ENCODE measurements at regions not wholly inside any gene's neighbourhood (a gene's known extent, or its start where the extent isn't known, plus 50 kb on each side); places are given as distances from the start of the nearest gene placed in this dataset.
"Not testable (repeated sequence)": the region's sequence is repeated elsewhere in the genome, so short reads cannot be mapped to it uniquely, and the experiment has no call there.

DNA sequence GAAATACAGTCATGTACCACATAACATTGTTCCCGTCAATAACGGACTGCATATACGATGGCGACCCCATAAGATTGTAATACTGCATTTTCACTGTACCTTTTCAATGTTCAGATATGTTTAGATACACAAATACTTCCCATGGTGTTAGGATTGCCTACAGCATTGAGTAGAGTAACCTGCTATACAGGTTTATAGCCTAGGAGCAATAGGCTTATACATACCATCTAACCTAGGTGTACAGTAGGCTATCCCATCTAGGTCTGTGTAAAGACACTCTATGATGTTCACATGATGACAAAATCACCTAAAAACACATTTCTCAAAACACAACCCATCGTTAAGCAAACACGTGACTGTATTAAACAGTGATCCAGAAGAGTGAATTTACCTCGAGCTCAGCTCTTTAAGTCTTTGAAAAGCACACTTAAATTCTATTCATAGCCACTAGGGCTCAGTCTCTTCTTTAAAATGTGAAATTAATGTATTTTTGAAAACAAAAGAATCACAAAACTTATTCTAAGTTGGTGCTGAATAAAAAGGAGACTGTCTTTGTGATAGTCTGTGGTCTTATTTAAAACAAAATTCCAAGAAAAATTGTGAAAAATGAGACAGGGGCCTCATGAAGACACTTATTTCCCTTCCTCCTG, 239.1 kb upstream of the ARID2 start:
- no peak for DNase-seq (ENCODE audit: low read depth, low spot score)

DNA sequence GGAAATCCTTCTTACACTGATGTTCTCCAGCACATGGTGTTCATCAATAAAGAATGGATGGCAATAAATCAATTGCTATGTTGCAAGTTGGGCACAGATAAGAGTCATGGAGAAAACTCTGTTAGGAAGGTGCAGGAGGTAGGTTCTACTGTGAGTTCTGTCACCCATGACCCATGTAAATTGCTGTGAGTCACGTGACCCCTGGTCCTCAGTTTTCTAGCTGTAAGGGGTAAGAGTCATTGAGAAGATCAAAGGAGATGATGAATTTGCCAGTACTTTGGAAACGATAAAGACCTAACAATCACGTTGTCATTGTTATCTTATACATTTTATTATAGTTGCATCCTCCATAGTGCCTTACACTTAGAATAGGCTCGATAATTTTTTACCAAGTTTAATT, 235.2 kb upstream of the ARID2 start:
- no peak for DNase-seq (ENCODE audit: low read depth, low spot score)

DNA sequence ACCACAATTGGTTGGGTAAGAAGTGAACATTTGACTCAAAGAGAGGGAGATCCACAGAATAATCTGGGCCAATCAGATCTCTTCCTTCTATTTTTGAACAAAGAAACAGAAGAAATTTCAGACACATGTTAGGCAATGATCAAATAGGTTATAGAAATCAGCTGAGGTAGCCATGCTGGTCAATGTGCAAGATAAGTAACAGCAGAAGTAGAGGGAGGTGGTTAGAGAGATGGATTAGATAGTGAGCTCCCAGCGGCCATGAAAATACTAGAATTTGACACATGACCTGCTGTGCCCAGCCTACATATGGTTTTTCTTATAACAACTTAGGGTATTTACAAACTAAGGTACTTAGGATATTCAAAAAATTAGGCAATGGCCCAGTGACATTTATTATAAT, 230.9 kb upstream of the ARID2 start:
- no peak for DNase-seq (ENCODE audit: low read depth, low spot score)

DNA sequence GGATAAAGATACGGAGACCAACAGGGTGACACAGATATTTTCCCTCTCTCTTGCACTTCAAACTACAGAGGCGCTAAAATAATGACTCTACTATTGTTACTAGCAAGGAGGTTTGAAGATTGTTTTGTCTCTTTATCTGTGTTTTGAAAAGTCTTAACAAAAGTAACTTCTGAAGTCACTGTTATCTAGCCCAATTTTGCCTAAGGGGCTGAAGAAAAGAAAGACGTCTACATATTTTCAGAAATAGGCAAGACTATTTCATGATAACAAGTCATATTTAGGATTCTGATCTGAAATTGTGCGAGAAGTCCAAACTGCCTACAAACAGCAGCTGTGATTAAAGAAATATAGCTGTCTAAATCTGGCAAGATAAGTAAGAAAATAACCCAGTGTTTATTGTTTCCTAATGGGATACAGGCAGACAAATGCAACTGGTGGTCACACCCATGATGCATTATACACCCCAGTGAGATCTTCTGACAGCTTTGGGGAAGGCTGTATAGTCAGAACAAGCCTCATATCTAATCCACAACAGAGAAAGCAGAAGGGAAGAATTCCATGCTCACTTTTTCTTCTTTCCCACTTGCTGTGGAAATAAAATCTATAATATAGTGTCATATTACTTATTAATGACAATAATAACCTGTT, 226.9 kb upstream of the ARID2 start:
- DNase-seq (ENCODE audit: low read depth, low spot score) = no peak

DNA sequence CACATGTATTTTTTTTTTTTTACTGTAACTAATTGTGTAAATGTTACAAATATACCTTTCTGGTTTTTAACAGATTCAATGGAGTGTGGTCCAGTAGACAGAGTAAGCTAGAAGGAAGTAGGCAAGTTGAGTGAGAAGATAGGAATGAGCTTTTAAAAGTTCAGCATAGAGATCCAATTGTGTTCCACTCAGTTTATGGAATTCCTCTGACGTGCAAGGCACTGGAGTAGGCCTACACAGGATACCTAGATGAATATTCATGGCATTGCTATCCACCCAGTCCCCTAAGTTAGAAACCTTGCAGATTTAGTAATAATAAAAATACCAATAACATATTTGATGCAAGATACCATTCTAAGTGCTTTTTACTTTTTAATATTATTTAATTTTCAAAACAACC, 225.6 kb upstream of the ARID2 start:
- DNase-seq (ENCODE audit: low read depth, low spot score) = no peak

DNA sequence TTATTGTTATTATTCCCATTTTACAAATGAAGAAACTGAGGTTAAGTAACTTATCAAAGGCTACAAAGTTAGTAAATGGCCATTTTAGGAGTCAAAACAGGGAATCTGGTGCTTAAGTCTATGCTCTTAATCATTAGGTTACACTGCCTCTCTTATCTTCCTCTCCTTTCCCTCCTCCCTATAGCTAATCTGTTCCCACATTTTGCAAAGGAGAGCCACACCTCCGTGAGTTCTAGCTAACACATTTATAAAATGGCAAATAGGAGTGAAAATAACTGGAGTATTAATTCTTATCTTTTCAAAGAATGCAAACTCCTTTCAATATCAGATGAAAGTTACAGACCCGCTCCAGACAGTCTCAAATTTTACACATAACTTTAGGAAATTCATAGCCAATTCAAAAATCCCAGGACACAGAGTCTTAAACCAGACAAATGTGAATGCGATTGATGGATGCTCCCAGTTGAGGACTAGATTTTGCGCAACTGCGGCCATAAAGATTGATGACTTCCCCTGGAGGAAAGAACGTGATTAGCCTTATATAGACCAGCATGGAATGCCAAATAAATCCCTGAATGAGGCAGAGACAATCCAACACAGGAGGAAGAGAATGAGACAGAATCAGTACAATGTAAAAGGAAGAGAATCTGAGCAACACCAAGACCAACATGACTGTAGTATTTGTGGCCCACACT, 225.0 kb upstream of the ARID2 start:
- DNase-seq (ENCODE audit: low read depth, low spot score) = no peak

DNA sequence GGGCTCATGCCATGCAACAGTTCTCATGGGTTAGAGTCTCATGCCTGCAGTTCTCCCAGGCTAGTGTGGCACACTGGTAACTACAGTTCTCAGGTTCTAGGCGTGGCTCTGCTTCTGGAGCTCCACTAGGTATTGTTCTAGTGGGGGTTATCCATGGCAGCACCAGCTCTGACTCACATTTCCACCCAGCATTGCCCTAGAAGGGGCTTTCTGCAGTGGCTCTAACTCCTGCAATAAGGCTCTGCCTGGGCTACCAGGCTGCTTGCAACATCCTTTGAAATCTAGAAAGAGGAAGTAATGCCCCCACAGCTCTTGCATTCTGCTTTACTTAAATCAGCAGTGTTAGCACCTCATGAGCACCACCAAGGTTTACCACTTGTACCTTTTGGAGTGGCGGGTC, 220.3 kb upstream of the ARID2 start:
- no peak for DNase-seq (ENCODE audit: low read depth, low spot score)

DNA sequence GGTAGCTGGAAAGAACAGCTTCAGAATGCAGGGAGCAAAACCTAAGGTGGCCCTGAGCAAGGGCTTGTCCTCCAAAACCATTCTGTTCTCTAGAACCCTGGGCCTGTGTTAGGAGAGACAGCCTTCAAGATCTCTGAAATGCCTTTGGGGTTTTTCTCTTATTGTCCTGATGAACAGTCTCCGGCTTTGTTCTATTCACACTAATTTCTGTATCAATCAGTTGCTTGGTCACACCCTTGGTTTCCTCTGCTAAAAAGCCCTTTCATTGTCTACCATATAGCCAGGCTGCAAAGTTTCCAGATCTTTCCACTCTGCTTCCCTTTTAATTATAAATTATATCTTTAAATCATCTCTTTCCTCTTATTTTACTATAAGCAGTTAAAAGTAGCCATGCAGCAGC, 219.9 kb upstream of the ARID2 start:
- no peak for DNase-seq (ENCODE audit: low read depth, low spot score)

DNA sequence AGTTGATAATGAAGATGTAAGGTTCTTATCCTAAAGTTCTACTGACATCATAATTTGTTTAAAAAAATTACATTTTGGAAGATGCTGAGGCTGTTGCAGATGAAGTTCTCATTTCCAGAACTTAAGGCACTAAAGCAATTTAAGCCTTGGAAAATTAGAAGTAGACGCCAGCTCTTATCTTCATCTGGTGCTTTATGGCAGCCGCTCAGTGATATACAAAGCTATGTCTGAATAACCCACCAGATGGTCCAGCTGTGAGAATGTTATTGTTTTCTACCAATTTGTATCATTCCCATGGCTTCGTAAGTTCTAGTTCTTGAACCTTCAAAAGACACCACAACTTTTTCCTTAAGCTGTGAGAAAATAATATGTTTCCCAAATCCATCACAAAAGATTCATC, 212.1 kb upstream of the ARID2 start:
- no peak for DNase-seq (ENCODE audit: low read depth, low spot score)

DNA sequence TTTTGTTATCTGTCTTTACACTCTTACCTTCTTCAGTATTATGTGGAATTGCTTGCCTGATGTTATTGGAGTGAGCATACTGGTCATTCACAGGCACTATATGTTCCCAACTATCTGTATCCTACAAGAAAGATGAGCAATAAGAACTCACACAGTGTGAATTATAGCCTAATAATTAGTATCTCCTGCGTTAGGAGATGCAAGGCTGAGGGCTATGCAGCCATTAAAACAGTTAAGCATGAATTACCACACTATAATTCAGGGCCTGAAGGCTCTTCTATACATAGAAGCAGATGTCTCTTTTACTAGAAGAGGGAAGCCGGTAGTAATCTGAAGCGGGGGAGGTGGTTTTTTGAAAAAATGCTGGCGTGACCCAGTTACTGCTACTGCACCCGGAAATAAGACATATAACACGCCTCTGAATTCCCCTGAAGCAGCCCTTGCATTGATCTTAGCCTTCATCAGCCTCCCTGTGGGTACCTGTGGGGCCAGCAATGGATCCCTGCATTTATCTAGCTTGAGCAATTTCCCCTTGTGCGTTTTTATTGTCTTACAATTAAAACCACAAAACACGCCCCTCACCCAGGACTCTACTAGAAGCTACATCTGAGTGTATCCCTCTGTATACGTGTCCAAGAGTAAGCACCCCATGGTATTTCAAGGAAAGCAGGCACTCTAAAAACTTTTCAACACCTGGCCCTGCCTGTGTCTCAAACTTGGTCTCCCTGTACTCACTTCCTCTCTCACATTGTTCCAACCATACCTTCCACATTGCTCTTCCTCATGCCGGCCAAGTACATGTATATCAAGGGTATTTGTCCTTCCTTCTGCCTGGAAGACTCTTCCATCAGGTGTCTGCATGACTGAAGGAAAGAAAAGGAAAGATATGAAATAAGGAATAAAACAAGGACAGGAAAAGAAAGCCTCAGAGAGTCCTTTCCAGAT, 210.9 kb upstream of the ARID2 start:
- peak; percentile 5 for DNase-seq (ENCODE audit: low read depth, low spot score)

DNA sequence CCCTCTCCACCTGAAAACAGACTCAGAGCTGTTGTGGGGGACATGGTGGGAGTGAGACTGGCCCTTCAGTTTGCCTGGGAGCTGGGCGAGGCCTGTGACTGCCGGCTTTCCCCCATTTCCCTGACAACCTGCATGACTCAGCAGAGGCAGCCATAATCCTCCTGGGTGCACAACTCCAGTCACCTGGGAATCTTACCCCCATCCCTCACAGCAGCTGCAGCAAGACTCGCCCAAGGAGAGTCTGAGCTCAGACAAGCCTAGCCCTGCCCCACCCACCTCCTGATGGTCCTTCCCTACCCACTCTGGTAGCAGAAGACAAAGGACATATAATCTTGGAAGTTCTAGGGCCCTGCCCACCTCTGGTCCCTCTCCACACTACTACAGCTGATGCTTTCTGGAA, 207.3 kb upstream of the ARID2 start:
- DNase-seq (ENCODE audit: low read depth, low spot score) = no peak

DNA sequence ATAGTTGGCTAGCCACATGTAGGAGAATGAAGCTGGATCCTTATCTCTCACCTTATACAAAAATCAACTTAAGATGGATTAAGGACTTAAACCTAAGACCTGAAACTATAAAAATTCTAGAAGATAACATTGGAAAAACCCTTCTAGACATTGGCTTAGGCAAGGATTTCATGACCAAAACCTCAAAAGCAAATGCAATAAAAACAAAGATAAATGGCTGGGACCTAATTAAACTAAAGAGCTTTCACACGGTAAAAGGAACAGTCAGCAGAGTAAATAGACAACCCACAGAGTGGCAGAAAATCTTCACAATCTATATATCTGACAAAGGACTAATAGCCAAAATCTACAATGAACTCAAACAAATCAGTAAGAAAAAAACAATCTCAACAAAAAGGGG, 202.7 kb upstream of the ARID2 start:
- DNase-seq (ENCODE audit: low read depth, low spot score) = not testable (repeated sequence)

DNA sequence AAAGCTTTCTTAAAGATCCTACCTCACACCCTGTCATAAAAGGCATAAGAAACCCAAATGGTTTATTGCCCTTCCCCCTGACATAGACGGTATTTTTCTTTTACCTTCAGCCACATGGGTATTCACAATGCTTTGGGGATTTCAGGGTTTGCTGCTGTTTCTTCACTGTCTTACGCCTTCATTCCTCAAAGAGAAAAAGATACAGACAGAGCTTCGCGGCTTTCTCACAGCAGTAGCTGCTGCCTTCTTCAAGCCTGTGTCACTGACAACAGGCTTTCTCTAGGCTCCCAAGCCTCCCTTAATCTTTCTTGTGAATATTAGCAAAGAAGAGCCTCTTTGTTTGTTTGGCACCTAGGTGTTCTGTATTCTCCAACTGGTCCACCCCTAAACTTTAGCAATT, 197.4 kb upstream of the ARID2 start:
- DNase-seq (ENCODE audit: low read depth, low spot score) = no peak

DNA sequence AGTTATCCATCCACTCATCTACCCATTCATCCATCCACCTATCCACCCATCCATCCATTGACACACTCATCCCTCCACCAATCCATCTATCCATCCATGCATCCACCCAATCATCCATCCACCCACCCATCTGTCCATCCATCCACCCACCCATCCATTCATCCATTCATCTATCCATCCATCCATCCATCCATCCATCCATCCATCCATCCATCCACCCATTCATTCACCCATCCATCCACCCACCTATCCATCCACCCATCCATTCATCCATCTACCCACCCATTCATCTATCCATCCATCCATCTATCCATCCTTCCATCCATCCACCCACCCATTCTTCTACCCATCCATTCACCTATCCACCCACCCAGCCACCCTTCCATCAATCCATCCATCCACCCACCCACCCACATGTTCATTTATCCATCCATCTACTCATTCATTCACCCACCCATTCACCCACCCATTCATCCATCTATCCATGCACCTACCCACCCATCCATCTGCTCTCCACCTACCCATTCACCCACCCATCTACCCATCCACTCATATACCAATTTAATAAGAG, 193.8 kb upstream of the ARID2 start:
- DNase-seq (ENCODE audit: low read depth, low spot score) = no peak

DNA sequence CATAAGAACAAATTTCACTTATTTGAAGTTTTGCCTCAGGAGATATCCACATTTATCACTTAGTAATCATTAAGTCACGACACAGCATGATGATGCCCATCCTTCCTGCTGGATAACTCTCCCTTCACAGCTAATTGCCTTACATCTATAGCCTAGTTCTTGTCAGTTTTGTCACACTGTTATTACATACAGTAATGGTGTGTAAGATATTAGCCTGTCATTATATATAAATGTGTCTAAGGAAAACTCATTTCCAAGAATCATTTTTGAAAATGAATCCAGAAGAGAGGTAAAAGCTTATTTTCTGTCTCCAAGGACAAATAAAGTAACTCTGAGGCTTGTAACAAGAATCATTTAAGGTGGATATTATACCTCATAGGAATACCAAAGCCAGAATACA, 193.2 kb upstream of the ARID2 start:
- DNase-seq (ENCODE audit: low read depth, low spot score) = no peak

DNA sequence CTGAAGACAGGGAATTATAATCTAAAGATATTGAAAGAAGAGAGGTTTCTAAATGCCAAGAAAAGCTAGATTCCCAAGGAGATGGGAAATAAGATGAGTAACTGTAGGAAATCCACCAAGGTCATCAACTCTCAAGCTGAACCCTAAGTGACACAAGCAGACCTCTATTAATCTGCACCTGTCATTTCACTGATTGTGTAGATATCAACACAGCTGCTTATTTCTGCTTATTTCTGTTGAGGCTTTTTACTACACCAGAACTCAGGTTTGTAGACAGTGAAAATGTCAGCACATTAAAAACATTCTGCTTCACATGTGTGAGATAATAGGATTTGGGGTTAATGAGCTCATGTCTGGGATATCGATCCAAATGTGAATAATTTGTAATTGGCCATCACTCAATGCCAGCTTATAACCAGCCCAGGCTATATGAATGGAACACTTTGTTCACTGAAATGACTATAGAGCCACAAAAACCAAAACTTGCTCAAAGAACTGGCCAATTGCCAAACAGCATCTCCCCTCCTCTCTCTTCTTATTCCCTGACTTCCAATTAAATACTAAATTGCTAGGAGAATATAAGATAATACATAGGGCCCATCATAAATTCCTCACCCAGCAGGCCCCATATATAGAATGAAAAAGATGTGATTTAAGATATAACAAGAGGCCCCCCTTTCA, 188.7 kb upstream of the ARID2 start:
- DNase-seq (ENCODE audit: low read depth, low spot score) = no peak

DNA sequence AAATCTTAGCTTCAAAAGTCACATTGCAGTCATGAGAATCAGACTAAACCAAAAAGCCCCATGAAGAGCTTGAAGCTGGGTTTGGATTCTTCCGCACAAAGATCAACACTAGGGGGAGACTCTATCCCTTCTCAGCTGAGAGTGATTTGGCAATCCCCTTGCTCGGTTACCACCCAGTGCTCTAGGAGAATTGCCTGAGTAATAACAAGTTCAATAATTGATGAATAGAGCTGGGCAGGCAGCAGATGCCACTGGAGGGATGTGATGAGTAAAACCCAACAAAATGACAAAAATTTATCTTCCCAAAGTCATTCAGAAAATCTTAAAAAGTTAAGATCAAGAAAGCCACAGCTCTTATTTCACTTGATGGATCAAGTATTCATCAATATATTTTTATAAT, 185.6 kb upstream of the ARID2 start:
- DNase-seq (ENCODE audit: low read depth, low spot score) = peak; percentile 16

DNA sequence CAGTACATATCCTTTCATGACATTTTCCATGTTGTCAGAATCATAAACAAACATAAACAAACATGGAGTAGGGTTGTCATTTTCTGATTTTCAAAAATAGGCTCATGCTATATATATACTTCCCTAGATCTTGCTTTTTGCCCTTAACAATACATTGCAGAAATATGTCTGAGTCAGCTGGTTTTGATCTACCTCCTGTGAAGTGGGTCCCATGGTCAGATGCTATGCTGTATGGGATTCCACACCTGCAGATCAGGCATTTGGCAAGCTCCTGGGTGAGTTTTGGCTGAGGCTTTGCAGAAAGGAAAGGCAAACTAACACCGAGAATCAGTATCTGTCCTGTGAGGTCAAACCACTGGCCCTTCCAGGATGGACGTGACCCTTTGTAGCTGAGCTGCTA, 183.0 kb upstream of the ARID2 start:
- no peak for DNase-seq (ENCODE audit: low read depth, low spot score)

DNA sequence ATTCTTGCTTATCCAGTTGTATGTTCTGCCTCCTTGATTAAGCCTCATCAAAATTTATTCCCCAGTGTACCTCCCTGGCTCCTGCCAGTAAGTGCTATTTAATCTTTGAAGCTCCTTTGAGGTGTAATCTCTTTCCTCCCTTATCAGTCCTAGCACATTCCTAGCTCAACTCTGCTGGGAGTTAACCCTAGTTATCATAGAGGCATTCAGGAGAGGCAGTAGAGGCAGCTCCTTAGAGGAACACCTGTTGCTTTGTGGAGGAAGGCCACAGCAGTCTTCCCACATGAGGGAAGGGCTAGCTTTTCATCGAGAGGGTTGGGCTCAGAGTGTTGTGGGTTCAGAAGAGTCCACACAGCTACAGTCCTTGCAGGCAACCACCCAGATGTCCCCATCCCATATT, 182.4 kb upstream of the ARID2 start:
- DNase-seq (ENCODE audit: low read depth, low spot score) = no peak

DNA sequence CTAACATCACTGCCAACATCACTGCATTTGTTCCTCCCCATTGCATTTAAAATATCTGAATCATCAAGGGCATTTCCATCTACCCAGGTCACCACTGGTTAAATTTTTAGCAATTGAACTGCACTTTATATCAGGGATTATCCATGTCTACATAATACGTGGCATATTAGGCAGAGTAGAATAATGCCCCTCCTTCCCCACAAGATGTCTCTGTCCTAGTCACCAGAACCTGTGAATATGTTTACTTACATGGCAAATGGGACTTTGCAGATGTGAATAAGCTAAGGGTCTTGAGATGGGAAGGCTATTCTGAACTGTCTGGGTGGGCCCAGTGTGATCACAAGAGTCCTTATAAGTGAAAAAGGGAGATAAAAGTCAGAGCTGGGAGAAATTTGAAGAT, 181.7 kb upstream of the ARID2 start:
- no peak for DNase-seq (ENCODE audit: low read depth, low spot score)

DNA sequence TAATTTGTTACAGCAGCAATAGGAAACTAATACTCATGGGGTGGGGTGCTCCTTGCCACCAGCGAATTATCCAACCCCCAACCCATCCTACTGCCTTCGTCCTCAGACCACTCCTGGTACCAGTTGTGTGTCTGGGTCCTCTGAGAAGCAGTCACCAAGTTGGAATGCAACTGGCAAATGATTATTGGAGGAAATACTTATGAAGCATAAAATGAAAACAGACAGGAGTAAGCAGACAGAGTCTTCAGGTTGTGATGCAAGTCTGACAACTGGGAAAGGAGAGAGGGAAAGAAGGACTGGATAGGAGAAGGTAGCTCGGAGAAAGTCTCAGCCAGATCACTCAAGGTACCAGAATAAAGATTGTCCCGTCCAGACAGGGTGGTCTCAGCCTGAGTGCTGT, 181.1 kb upstream of the ARID2 start:
- DNase-seq (ENCODE audit: low read depth, low spot score) = no peak
